HG02981 (cell line): ENCODE measurements at regions not wholly inside any gene's neighbourhood (a gene's known extent, or its start where the extent isn't known, plus 50 kb on each side); places are given as distances from the start of the nearest gene placed in this dataset.
"Not testable (repeated sequence)": the region's sequence is repeated elsewhere in the genome, so short reads cannot be mapped to it uniquely, and the experiment has no call there.

ENCODE experiments used
- ATAC-seq: cut with Tn5 transposase; IDR thresholded peaks from one replicate; pipeline ENCODE4 v1.9.1; 2021; ENCODE audit warnings: mild to moderate bottlenecking, moderate library complexity; ENCODE audit not compliant: unreplicated experiment

DNA sequence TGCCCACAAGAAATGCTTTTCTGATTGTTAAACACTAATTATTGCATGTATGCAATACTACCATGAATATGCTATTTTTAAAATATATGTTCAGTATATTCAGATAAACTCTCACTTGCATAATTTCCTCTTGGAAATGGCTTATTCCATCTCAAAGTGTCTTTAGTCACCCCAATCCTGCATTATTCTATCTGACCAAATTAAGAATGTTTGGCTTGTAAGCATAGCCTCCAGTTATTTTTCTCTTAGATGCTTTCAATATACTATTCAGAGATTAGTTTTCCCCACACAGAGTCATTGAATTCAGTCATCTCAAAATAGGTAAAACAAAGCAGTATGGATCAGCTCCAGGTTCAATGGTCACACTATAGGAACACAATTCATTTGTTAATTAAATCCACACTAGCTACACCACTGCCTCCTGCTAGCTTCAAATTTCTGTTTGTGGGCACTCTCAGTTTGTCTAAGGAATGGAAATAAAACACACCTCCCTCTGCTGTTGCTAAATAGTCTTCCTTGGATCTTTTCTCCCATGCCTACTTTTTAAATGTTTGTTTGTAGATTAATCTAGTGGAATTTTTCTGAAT is 134.6 kb upstream of the TBCA start:
- no peak for ATAC-seq

DNA sequence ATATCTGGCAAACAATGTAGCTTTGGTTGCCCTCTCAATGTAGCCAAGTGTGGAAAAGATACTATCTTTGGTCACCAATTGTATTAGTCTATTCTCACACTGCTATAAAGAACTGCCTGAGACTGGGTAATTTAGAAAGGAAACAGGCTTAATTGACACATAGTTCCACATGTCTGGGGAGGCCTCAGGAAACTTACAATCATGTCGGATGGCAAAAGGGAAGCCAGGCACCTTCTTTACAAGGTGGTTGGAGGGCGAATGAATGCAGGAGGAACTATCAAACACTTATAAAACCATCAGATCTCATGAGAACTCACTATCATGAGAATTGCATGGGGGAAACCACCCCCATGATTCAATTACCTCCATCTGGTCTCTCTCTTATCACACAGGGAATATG is 133.1 kb upstream of the TBCA start:
- no peak for ATAC-seq

DNA sequence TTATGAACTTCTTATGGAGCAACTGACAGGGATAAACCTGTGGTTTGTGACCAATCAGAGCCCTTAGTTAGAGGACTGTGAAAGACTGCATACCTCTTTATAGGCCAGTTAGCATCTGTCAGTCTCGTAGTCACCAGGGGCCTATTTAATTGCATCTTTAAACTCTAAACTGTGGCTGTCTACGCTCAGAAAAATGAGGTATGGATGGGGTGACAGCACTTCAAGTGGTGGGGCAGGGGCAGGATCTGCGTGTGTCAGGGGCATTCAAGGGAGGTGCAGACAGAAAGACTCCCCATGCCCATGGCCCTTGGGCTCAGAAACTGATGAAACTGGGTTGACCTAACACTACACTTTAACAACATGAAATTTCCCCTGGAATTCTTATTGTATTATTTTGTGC is 132.6 kb upstream of the TBCA start:
- ATAC-seq: no peak

DNA sequence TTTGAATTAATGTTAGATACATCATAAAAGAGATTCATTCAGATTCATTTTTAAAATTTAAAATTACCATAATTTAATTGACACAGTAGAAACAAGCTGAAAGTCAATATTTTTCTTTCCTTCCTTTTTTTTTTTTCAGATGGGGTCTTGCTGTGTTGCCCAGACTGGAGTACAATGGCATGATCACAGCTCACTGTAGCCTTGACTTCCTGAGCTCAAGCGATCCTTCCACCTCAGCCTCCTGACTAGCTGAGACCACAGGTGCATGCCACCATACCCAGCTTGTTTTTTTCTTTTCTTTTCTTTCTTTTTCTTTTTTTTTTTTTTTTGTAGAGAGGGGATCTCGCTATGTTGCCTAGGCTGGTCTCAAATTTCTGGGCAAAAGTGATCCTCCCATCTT is 131.6 kb upstream of the TBCA start:
- ATAC-seq: no peak

DNA sequence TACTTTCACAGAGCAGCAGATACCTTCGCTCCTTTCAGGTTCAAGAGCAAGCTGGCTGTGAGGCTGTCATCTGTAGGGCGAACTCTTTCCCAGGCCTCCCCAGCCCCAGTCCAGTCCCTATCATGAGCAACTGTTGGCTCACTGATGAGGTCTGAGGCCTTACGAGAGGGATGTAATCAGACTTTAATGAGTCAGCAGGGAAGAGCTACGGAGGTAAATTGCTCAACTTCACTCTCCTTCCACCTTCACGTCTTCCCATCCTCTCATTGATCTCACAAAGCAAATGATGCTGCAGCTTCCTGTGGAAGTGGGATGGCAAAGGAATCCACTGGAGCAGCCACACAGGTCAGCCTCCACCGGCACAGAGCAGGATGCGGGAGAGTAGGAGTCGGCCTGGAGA is 130.7 kb upstream of the TBCA start:
- no peak for ATAC-seq

DNA sequence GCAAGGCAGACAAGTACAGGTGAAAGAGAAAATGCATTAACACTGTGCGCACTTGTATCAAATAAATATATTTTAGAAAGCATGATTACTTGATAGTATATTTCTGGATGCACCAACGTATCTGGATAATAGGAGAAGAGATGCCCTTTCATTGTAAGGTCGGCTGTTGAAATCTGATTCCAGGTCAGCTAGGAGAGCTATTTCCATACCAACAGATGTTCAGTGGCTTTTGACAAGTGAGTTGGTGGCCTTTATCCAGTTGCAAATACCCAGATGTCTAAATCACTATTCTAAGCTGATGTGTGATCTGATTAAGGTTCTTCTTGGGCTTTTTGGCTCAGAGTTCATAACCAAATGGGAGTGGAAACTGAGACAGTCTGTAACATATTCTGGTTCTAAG is 128.2 kb upstream of the TBCA start:
- no peak for ATAC-seq

DNA sequence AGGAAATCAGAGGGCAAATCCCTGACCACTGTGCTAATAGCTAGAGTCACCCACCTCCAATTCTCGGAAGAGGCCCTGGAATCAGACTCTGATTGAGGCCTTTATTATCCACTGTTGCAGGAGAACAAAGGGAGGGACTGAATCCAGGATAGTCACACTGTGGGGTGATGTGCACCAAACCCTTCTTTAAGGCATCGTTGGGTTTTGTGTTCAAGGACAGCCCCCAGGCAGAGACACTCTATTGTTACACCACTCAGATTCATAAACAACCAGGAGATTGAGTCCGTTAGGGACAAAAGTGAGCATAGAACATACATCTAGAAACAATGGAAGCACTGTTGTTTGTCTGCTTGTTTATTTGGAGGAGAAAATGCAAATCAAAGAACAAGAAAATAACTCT is 124.6 kb upstream of the TBCA start:
- ATAC-seq: no peak

DNA sequence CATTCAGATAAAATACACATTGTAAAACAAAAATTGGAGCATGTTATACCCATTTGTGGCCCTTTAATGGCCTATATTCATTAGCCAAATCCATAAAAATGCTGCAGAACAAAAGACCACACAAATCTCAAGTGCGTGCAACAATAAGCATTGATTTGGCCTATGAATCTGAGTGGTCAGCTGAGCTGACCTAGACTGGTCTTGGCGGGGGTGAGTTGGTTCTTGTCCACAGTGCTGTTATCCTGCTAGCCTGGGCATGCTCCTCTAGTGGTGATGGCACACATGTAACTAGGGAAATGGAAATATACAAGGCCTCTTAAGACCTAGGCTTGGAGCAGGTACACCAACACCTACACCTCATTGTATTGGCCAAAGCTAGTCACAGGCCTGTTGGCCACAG is 122.2 kb upstream of the TBCA start:
- ATAC-seq: no peak

DNA sequence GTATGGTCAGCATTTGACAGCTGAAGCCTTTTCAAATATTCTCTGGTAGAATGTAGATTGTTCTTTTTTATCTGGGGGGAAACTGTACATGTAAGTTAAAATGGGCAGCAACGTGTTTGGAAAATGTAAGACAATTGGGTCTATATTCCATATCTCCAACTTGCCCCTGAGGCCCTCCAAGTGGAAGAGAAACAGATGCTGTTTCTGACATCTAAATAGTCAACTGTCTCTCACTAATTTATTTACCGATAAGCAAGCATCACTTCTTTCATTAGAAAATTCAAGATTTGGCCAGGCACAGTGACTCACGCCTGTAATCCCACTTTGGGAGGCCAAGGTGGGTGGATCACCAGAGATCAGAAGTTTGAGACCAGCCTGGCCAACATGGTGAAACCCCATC is 120.2 kb upstream of the TBCA start:
- no peak for ATAC-seq

DNA sequence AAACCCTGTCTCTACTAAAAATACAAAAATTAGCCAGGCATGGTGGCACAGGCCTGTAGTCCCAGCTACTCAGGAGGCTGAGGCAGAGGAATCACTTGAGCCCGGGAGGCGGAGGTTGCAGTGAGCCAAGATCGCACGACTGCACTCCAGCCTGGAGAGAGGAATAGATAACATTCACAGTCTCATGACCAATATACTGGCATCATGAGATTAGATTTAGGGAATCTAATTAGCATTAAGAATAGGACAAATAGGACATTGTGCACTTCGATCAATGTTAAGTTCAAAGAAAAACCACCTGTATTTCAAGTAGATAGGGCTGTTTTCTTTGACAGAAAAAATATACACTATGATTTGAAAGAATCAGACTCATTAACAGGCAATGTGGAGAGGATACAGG is 118.0 kb upstream of the TBCA start:
- not testable (repeated sequence) for ATAC-seq

DNA sequence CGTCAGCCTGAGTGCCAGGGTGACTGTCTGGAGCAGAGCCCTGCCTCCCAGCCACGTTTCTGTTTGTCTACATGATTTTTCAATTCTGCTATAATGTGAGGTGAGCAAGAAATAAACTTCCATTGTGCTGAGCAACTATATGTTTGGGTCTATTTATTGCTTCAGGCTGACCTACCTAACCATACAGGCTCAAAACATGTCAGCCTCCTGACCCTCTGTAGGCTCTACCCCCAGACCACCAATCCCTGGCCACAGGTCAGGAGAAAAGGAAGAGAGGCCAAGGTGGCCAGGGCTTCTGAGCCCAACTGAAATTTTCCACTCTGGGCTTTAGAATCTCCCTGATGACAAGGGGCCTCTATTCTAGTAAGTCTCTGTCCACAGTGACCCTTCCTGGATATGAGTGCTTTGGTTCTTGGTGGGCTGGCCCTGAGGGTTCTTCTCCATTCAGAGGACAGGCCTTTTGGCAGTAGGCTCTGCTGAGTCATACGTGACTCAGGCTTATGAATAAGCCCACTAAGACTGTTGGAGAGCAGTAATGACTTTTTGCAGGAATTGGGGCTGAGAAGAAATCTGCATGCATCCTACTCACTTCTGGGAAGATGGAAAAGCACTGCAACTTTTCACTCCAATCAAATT is 117.2 kb upstream of the TBCA start:
- no peak for ATAC-seq

DNA sequence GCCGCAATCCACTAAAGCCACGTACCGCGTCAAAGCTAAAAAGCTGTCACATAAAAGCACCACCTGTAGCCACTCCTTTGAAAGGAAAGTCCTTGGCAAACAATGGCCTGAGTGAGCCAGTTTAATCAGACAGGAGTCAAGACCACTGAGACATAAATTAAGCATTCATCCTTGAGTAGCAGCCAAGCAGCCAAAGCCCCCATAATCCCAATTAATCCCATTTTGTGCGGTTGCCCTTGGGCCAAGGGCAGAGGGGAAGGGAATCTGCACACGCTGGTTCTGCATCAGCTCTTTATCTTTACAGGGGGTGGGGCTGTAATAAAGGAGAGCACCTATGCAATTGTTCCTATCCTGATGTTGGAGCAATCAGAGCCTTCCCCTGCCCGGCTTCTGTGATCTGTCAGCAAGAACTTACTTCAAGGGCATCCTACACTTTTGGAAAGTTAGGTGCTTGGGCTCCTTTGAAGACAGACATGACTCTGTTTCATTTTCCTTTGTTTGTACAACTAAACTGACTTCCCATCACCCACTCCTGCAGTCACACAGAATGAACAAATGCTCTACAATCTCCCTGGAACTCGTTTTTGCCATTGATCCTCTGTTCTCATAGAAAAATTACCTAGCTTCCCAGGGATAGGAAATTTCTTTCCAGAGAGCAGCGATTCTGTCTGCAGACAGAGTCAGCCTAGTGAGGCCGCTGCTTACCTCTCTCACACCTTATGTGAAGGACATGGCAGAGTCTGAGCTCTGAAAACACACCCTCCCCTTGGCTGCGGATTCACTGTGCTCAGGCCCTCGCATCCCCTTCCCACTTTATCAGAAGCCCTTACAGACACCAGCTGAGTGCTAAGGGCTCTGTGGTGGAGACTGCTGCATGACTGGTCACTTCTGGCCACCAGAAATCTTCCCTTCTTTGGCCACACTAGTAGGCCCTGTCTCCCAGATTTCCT is 116.2 kb upstream of the TBCA start:
- no peak for ATAC-seq

DNA sequence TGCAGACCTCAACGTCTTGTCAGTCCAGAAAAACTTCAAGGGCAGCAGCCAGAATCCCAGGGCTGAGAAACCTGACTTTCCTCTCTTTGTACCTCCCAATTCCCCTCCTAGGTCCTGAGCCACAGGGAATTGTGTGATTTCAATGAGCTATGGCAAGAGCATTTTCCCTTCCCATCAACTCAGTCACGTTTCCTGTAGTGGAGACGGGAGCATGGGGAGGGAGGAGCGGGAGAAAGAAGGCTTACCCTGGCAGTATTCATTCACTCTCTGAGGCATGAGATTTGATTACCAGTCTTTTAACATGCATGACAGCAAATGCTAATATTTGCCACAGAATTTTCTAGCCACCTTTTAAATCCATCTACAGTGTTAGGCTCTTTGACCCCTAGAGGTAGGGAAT is 109.4 kb upstream of the TBCA start:
- ATAC-seq: no peak

DNA sequence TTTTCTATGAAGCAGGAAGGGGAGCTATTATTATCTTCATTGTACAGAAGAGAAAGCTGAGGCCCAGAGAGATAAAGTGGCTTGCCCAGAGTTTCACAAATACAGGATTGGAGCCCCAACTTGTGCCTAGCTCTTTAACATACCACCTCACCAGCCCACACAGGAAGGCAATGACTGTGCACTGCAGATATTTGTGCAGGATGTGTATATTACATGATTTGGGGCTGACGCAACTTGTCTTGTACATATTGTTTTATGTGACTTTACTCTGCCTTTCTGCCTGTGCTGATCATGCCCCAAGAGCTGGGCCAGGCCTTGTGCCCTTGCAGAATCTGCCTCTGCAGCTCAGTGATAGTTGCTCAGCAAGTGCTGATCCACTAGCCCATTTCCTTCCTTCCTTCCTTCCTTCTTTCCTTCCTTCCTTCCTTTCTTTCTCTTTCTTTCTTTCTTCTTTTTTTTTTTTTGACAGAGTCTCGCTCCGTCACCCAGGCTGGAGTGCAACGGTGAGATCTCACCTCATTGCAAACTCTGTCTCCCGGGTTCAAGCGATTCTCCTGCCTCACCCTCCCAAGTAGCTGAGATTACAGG is 106.6 kb upstream of the TBCA start:
- no peak for ATAC-seq

DNA sequence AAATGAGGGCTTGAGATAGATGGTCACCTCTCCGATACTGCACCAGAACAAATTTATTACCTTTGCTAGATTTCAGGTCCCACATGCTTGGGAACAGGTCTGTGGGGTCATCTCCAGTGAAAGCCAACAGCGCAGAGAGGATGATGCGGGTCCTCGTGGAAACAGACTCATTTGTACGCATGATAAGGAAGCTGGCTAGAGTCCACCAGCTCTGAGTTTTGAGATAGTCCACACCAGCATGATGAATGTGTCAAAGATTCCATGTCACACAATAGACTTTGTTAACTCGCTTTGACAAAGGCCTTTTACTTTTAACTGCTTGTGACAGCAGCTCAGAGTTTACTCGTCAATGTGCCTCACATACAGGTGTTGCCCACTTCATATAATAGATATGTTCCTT is 105.4 kb upstream of the TBCA start:
- ATAC-seq: no peak

DNA sequence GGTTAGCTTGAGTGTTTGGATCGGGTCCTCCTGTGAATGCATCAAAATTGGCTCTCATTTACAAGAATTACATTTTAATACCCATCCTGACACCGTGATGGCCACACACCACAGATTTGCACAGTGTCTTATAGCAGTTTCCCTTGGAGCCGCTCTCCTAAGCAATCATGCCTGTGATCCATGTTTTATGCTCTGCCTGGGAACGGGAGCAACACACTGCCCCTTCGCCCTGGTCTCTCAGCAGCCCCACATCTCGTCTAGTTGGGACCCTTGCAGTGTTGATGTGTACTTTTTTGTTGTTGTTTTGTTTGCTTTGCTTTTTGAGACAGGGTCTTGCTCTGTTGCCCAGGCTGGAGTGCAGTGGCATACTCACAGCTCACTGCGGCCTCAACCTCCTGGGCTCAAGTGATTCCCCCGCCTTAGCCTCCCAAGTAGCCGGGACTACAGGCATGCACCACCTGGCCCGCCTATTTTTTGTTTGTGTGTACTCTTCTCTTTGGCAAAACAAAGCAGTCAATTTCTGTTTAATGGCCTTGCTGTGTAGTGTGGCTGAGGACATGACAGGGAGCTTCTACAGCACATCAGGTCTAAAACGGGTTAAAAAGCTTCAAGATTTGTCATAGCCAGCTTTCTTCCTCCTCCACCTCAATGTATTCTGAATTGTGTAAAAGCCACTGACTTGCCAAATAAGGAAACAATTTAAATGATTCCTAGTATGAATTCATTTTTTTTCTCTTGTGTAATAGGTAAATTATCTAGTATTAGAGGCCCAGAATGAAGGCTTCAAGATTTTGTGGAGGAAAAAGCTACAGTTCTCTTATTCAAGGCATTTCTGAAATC is 101.6 kb upstream of the TBCA start:
- no peak for ATAC-seq

DNA sequence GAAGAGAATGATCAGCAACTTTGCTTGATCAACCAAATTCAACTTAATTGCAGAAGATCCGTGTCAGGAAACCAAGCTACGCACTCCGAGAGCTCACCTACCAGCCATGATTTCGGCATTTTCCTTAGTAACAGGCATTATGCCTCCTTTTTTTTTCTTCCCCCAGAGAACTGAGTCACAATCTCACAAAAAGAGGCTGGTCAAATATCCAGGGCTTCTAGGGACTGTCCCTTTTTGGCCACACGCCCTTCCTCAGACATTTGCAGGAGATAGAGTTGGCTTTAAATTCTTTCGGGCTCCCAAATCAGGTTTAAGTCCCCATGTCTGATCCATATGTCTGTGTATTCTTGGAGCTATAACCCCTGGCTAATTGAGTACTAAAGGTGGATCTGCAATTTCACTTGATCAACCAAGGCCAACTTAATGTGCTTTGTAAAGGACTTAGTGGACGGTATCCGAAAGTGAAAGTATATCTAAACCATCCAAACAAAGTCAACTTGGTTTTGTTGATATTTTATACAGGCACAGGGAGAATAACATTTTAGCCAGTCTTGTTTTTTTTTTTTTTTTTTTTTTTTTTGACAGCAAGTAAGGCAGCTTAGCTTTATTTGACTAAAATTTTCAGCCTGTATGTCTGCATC is 100.8 kb upstream of the TBCA start:
- no peak for ATAC-seq

DNA sequence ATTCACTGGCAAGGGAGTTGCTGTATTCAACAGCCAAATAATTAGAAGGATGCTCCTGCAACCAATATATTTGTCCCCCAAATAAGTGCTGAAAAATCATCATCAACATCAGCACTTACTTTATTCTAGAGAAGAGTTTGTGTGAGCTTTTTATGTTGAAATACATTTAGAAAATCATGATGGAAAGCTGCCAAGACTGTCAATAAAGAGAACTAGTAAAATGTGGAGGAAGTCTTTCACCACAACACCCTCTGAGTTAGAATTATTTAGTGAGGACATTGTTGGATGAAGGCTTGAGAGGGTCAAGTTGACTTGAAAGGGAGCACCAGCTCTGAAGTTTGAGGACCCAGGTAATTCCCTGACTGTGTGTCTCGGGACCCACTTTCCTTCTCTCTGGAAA is 100.2 kb upstream of the TBCA start:
- ATAC-seq: no peak

DNA sequence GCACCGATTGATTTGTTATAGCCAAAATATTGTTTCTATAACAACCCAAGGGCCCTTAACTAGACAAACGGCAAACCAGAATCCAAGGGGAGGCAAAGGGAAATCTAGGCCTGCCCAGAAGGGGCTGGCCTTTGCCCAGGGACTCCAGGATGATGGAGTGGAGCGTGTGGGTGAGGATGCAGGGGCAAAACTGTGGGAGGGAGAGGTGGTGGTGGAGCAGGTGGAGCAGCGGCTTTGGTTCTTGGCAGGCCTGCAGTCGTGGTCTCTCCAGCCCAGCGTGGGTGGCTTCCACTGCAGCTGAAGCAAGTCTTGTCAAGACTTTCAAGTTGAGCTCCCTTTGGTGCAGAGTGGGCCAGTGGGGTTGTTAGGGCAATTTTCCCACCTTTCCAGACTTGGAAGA is 98.6 kb upstream of the TBCA start:
- ATAC-seq: no peak

DNA sequence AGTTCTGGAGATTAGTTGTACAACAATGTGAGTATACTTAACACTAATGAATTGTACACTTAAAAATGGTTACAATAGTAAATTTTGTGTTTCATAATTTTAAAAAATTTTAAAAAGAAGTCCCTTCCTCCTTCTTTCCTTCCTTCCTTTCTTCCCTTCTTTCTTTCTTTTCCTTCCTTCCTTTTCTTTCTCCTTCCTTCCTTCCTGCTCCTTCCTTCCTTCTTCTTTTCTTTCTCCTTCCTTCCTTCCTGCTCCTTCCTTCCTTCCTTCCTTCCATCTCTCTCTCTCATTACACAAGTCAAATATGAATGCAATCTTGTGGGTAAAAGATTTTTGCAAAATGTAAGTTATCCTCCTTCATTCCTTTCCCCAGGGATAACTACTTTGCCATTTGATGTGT is 97.1 kb upstream of the TBCA start:
- no peak for ATAC-seq
